ENCODE measurements at regions not wholly inside any gene's neighbourhood (a gene's known extent, or its start where the extent isn't known, plus 50 kb on each side); places are given as distances from the start of the nearest gene placed in this dataset.
"Not testable (repeated sequence)": the region's sequence is repeated elsewhere in the genome, so short reads cannot be mapped to it uniquely, and the experiment has no call there.

- DNase-seq (ENCODE audit: low read depth): no peak
Observed at GRCh38 chr6:27806981-27807440, 105.2 kb downstream of the OR2B2 start.

GRCh38 chr6:27805347-27805746 is 106.8 kb downstream of the OR2B2 start:
- DNase-seq (ENCODE audit: low read depth): no peak

- DNase-seq (ENCODE audit: low read depth): no peak
Observed at GRCh38 chr6:27804851-27805250, 107.3 kb downstream of the OR2B2 start.

- DNase-seq (ENCODE audit: low read depth): no peak
Observed at GRCh38 chr6:27800731-27801373, 111.3 kb downstream of the OR2B2 start.

- no peak for DNase-seq (ENCODE audit: low read depth)
Observed at GRCh38 chr6:27797960-27798359, 114.2 kb downstream of the OR2B2 start.

- not testable (repeated sequence) for DNase-seq (ENCODE audit: low read depth)
Observed at GRCh38 chr6:27796736-27797481, 115.3 kb downstream of the OR2B2 start.

- no peak for DNase-seq (ENCODE audit: low read depth)
Observed at GRCh38 chr6:27795697-27796494, 116.3 kb downstream of the OR2B2 start.

GRCh38 chr6:27791182-27791943 is 120.8 kb downstream of the OR2B2 start:
- no peak for DNase-seq (ENCODE audit: low read depth)

GRCh38 chr6:27788376-27788775 is 123.8 kb downstream of the OR2B2 start:
- DNase-seq (ENCODE audit: low read depth): not testable (repeated sequence)

- no peak for DNase-seq (ENCODE audit: low read depth)
Observed at GRCh38 chr6:27786048-27786447, 126.1 kb downstream of the OR2B2 start.

GRCh38 chr6:27785294-27785693 is 126.9 kb downstream of the OR2B2 start:
- DNase-seq (ENCODE audit: low read depth): no peak

- no peak for DNase-seq (ENCODE audit: low read depth)
Observed at GRCh38 chr6:27782748-27783147, 129.4 kb downstream of the OR2B2 start.

GRCh38 chr6:27778625-27779417 is 133.4 kb downstream of the OR2B2 start:
- DNase-seq (ENCODE audit: low read depth): no peak

- no peak for DNase-seq (ENCODE audit: low read depth)
Observed at GRCh38 chr6:27777614-27778355, 134.4 kb downstream of the OR2B2 start.

- no peak for DNase-seq (ENCODE audit: low read depth)
Observed at GRCh38 chr6:27777126-27777525, 135.1 kb downstream of the OR2B2 start.

- no peak for DNase-seq (ENCODE audit: low read depth)
Observed at GRCh38 chr6:27776504-27776903, 135.7 kb downstream of the OR2B2 start.

- no peak for DNase-seq (ENCODE audit: low read depth)
Observed at GRCh38 chr6:27775796-27776184, 136.4 kb downstream of the OR2B2 start.

- DNase-seq (ENCODE audit: low read depth): not testable (repeated sequence)
Observed at GRCh38 chr6:27775138-27775795, 136.9 kb downstream of the OR2B2 start.

- not testable (repeated sequence) for DNase-seq (ENCODE audit: low read depth)
Observed at GRCh38 chr6:27774264-27774600, 138.0 kb downstream of the OR2B2 start.
